ENCODE measurements at regions not wholly inside any gene's neighbourhood (a gene's known extent, or its start where the extent isn't known, plus 50 kb on each side); places are given as distances from the start of the nearest gene placed in this dataset.

DNA sequence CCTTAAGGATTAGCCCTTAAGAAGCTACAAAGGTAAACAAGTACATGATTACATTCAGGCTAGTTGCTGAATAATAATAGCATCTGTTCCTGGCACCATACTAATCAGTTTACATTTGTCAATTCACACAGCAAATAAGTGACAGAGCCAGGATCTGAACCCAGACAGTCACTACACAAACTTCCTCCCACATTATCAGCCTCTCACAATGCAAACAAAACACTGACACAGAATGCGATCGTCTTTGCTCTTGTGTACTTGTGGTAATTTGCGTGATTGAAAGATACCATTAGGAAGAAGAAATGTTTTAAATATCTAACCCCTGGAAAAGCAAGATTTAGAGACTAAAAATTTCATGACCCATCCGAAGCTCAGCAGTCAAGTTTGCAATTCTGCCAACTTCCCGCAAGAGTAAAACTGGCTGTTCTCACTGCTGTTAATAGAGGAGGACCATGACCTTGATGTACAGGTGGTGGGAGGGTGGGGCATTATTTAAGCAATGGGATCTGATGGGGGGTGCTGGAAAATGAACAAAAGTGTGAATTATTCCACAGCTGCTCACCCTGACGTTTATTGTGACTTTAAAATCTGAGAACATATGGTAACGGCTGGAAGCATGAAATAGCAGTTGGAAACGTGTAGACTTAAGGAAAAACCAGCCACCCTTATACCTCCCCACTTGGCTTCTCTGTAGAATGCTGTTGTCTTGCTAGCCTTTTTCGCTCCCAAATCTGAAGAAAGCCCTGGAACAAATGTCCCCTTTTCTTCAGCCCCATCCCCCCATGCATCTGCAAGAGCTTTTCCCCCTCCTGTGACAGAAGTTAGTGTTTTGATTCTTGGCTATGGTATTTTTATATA is 95.3 kb upstream of the ARMC2 start:
- no peak for TF ChIP-seq ZFX (IDR thresholded peaks at IDR 0.05; ENCODE audit: borderline replicate concordance)
- TF ChIP-seq, protein P1, sequence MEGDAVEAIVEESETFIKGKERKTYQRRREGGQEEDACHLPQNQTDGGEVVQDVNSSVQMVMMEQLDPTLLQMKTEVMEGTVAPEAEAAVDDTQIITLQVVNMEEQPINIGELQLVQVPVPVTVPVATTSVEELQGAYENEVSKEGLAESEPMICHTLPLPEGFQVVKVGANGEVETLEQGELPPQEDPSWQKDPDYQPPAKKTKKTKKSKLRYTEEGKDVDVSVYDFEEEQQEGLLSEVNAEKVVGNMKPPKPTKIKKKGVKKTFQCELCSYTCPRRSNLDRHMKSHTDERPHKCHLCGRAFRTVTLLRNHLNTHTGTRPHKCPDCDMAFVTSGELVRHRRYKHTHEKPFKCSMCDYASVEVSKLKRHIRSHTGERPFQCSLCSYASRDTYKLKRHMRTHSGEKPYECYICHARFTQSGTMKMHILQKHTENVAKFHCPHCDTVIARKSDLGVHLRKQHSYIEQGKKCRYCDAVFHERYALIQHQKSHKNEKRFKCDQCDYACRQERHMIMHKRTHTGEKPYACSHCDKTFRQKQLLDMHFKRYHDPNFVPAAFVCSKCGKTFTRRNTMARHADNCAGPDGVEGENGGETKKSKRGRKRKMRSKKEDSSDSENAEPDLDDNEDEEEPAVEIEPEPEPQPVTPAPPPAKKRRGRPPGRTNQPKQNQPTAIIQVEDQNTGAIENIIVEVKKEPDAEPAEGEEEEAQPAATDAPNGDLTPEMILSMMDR (IDR thresholded peaks at IDR 0.05): no peak
- peak overlapping the region; percentile 35 for H3K27ac ChIP-seq

DNA sequence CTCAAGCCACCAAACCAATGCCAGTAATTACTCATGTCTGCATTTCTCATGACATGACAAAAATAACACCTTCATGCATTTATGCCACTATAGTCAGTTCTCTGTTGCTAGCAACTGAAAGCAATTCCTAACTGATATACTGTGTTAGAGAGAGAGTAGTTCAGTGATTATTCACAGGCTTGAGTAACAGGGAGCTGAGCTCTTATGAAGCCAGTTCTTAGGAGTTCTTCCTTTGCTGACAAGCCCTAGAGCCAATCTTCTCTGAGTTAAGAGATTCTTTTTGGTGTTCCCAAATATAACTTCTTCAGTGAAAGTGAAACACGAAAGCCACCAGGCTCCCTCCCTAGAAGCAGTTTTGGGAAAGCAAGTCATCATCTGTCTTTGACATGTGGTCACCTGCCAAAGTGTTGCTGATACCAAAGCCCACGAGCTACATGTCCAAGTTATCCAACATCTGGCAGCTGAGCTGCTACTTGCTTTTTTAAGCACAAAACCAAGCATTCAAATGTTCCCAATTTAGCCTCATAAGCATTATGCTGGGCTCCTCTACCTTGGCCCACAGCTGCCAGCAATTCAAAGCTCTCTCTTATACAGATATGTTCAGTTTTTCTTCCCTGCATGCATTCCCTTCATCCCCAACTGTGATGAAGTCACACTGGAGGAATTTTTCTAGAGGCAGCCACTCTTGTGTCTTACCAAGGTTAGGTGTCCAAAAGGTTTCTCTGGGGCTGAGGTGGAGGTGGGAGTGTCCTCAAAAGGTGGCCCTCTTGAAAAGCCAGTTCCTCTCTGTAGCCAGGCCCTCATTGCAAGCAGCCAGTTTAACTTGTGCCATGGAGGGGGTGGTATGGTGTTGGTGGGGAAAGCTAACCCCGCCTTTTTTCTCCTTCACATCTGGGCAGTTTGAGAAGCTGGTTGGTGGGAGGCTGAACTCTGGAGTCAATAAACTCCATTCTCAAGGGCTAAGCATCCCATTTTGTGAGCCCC is 92.7 kb upstream of the ARMC2 start:
- TF ChIP-seq ZFX (IDR thresholded peaks at IDR 0.05; ENCODE audit: borderline replicate concordance): no peak
- TF ChIP-seq, protein P1 (IDR thresholded peaks at IDR 0.05): no peak

DNA sequence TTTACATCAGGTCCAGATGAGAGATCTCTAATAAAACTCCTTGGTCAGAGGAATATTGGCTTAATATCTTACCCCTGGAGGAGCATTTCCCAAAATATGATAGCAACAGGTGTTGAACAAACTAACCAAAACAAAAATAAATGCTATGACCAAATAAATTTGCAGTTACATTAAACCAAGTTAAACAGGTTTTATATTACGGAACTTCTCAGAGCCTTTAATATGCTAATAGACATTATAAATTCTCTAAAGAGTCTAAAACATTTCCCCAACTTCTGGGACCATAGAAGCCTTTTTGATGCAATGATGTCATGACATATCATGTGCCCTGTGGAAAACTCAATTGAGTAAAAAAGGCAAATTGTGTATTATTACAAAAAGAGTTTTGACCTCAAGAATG is 90.9 kb upstream of the ARMC2 start:
- H3K27ac ChIP-seq: no peak overlapping the region
- TF ChIP-seq ZFX (IDR thresholded peaks at IDR 0.05; ENCODE audit: borderline replicate concordance): no peak
- TF ChIP-seq, protein P1 (IDR thresholded peaks at IDR 0.05): no peak

More for the DNA sequence above, 92.7 kb upstream of the ARMC2 start:
- H3K27ac ChIP-seq: no peak overlapping the region

DNA sequence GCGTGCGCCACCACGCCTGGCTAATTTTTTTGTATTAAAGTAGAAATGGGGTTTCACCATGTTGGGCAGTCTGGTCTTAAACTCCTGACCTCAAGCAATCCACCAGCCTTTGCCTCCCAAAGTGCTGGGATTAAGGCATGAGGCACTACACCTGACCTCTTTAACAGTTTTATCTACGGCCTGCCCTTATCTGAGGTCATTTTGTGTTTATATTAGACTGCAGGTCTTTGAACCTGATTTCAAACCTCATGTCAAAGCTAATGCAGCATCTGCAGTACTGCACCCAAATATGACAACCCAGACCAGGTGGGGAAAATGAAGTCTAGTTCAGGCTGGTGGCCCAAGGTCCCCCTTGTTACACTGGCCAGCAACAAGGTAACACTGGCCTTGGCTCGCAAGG is 89.3 kb upstream of the ARMC2 start:
- TF ChIP-seq, protein P1 (IDR thresholded peaks at IDR 0.05): no peak
- no peak for TF ChIP-seq ZFX (IDR thresholded peaks at IDR 0.05; ENCODE audit: borderline replicate concordance)
- H3K27ac ChIP-seq: no peak overlapping the region

DNA sequence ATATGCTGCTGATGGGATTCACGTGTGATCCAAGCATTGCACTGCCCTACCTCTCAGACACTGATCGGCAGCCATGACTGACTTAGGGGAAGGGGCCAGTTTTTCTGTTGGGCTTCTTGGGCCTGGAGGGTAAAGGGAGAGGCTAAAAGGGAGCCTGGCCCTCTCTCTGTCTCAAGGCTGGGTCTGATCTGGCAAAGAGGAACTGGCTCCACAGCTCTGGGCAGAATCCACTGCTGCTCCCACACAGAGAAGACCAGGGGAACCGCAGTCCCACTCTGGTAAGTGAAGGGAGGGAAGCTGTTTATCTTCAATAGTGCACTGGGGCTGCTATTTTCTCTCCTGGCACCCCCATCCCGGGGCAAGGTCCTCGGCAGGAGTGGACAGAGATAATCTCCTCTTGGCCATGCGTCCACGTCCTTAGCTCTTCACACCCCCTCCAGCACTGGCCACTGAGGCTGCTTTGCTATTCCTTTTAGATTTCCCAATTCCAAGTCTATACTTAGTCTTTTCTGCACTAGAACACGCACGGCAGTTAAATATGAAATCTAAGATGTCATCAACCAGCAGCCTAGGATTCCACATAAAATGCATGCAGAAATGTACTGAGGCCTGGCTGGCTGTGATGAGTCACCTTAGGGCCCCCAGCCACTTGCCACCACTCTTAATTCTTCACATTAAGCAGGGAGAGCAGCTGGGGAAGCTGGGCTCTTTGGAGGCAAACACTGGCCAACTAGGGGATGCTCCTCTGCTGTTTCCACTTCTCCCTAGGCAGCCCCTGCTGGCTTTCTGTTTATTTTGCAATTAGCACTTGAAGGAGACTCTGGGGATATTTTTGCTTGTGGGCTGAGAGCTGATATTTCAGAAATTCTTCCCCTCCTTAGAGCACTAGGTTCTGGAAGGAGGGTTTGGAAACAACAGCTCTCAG is 87.8 kb upstream of the ARMC2 start:
- TF ChIP-seq, protein P1 (IDR thresholded peaks at IDR 0.05): no peak
- no peak for TF ChIP-seq ZFX (IDR thresholded peaks at IDR 0.05; ENCODE audit: borderline replicate concordance)
- no peak overlapping the region for H3K27ac ChIP-seq

DNA sequence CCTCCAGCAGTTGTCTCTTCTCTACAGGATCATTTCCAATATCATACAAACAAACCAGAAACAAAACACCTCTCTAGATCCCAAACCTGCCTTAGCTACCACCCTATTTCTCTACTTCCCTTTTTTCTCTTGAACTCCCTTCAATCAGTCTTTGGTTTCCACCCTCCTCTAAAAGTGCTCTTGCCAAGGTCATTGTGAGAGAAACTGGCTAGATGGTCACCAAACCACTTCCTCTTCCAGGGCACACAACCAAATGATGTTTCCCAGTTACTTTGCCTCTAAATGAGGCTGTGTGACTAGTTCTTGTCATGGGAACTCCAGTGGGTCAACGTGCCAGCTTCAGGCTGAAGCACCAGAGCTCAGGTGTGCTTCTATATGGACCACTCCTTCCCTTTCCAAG is 85.8 kb upstream of the ARMC2 start:
- TF ChIP-seq, protein P1 (IDR thresholded peaks at IDR 0.05): no peak
- TF ChIP-seq ZFX (IDR thresholded peaks at IDR 0.05; ENCODE audit: borderline replicate concordance): no peak
- no peak overlapping the region for H3K27ac ChIP-seq
